ENCODE measurements at regions not wholly inside any gene's neighbourhood (a gene's known extent, or its start where the extent isn't known, plus 50 kb on each side); places are given as distances from the start of the nearest gene placed in this dataset.

DNA sequence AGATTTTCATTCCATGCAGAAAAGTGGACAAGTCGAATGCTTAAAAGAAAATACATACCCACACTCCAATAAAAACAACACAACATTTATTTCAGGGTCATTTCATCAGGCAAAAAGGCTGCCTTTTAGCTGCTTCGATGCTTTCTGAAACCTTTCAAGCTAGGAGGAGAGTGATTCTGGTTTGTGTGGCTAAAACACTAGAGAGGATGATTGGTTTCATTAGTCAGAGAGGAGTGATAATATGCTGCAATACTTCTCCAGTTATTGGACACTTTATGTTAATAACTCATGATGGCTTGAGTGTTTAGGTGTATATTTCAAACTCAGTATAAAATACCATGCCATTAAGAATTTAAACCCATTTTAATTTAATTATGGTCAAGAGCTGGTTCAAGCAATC is 614.0 kb downstream of the SLC4A3 start:
- DNase-seq = no peak

DNA sequence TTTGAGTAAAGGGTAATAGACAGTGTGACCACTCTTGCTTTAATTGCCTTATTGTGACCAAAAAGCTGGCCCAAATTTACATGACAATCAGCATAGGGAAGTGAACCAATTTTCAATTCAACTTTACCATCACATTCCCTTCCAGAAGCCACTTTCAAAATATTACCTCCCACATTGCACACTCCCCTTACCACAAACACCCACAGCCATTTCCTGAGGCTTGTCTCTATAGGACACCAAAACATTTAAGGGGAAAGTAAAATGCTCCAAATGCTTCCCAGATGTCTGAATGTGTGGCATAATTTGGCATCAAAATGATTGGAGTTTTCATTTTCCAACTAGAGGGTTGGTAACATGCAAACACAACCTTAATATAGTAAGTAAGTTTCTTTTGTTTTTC is 616.1 kb downstream of the SLC4A3 start:
- DNase-seq = no peak

DNA sequence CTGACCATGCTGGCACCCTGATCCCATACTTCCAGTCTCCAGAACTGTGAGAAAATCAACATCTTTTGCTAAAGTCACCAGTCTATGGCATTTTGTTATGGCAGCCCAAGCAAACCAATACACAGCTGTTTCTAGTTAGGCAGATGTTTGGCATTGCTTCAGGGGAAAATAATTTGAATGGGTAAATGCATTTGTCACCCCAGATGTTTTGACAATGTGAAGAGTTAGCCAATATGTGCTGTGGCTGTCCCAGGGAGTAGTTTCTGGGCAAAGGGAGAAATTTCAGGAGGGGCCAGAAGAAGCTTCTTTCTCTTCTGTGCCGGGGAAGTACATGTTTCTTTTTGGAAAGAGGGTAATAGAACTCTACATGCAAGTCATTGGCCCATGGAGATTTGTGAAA is 619.0 kb downstream of the SLC4A3 start:
- no peak for DNase-seq

DNA sequence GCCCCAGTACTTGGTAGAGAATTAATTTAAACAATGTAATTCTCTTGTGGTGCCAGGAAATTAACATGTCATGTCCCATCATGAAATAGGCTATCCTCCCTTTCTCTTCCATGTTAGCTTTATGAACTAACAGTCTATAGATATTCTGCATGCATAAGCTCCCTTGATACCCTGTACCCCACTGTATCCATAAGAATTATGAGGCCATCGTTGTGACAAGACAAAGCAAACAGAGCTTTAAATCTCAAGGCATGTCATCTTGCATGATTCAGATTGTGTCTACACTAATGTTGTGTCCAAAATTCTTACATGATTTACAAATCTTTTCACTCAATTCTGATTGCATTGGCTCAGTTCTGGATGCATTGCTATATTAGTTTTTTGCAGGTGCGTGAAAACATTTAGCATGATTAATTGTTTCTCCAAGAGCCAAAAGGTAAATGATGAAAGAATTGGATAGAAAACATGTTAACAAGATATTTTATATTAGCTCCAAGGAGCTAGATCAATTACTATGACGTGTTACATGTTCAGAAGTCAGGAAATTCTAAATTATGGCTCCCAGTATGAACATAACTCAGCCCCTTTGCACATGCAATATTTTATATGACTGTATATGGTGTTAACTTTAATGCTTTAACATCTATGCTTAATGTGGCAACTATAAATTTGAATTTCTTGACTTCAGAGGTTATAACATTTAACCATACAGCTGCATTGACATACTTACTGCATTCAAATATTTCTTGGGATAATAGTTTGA is 620.3 kb downstream of the SLC4A3 start:
- no peak for DNase-seq

DNA sequence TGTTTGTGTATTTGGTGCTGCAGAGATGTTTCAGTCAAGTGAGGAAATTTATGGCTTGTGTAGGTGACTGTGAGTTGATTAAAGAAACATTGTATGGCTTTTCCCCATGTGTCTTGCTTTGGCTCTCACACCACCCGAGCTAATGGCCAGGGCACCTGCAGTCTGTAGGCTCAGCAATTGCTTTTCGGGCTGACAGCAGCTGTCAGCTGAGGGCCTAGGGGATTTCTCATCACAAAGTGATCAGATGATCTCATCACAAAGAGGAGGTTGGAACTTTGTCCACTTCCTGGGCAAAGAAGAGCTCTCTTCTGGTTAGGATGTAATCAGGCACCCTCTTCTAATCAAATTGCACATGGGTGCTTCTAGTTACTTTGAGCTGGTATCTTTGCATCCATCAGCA is 632.2 kb downstream of the SLC4A3 start:
- DNase-seq = no peak

DNA sequence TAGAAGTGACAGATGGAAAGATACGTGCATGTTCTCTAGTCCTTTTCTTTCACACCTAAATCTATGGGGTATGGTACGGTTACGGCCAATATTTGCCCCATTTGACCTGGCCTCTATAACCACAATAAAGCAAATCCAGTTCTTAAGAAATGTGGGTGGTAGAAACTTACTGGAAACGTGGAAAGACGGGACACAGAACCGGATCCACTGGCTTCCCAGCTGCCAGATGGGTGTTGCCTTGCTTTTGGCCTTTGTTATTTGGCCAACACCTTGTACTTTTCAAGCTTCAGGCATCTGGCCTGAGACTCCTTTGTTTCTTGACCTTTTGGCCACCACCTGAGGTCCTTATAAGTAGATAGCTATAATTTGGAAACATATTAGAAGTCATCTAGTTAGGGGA is 635.9 kb downstream of the SLC4A3 start:
- no peak for DNase-seq

DNA sequence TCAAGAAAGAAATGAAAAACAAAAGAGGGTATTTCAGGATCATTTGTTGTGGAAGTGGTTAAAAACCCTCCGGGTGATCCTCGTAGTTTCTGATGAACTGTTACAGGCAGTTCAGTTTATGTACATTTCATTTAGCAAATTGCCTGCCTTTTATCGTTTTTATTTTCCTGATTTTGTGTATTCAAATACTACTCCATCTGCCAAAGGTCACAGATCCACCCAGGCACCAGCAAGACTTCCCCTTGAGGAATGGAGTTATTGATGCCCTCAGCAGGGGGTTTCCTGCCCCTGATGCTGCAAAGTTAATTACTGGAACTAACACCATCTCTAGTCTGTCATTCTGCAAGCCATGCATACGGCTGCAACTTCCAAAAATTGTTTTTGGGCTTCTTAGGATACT is 641.9 kb downstream of the SLC4A3 start:
- DNase-seq = no peak

DNA sequence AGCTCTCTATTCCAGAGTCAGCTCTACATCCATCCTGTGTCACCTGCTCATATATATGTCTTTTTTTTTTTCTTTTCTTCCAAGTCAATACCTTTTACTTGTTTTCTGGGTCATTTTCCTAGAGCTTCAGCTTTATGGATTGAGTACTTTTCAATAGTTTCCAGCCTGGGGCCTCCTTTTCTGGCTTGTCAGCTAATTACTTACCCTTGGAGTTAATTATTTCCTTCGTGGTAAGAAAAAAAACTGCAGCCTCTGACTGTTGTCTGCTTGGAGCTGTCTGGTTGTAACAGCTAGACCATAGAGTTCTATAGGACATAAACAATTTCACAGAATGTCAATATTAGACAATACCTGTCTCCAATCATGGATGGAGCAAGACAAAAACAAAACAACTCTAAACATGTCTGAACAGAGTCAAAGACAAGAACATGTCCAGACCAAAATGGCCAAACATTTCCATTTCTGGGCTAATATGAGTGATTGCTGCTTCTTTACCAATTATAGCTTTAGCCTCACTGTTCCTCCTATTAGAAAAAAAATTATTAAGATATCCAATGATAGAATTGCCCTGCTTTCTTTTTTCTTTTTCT is 643.1 kb downstream of the SLC4A3 start:
- DNase-seq = no peak

DNA sequence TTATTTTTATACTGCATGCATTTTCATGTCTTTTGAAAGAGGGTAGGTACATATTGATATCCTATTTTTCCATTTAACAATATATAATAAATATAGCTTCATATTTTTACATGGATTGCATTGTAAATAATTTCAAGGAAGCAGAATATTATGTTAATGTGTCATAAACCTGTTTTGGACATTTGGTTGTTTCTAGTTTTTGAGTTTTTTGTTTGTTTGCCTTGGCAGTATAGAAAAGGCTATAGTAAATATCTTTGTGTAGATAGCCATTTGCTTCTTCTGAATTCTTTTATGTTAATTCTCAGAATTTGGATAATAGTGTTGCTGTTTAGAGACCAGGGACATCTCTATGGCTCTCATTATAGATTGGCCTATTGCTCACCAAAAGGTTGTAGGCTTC is 645.2 kb downstream of the SLC4A3 start:
- no peak for DNase-seq

- DNase-seq = no peak
These were observed 645.7 kb downstream of the SLC4A3 start for GRCh38 chr2:220273082-220273481.

DNA sequence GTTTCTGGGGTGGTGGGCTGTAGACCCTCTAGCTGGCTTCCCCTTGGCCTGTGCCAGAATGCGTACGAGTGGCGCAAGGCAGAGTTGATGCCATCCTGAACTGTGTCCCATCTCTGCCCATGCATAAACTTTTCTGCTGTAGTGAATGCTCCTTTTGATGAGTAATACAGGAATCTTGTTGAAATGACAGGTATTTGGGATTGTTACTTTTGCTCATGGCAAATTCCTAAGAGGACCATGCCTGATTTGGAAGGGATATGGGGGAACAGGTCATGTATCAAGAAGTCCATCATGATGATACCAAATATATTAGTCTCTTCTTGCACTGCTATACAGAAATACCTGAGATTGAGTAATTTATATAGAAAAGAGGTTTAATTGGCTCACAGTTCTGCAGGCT is 648.0 kb downstream of the SLC4A3 start:
- DNase-seq = no peak

DNA sequence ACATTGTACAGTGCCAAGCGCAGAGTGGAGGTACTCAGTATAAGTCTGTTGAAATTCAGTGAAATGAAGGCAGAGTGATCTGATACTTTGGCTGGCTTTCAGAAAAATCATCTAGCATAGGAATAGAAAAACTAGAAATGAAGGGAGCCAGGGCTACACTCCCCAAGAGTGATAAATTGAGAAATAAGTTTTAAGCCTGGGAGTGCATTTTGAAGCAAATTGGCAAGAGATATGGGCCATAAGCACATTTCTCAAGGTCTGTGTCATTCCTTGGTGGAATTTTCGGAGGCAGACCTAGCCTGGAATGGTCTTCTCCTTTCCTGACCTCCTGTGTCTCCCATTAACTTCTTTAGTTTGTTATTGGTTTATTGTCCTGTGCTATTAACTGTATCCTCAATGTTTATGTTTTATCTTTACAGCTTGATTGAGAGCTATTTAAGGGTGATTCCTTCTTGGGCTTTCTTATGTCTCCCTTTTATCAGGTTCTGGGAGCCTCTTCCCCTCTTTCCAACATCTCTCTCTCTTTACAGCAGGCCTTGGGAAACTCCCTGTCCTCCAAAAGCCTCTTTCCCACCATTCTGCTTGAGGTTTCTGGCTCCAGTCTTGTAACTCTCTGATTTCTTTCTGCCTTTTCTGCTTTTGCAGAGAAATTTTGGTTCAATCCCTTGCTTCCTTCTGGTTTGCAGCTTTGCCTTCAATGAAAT is 649.5 kb downstream of the SLC4A3 start:
- DNase-seq = no peak

DNA sequence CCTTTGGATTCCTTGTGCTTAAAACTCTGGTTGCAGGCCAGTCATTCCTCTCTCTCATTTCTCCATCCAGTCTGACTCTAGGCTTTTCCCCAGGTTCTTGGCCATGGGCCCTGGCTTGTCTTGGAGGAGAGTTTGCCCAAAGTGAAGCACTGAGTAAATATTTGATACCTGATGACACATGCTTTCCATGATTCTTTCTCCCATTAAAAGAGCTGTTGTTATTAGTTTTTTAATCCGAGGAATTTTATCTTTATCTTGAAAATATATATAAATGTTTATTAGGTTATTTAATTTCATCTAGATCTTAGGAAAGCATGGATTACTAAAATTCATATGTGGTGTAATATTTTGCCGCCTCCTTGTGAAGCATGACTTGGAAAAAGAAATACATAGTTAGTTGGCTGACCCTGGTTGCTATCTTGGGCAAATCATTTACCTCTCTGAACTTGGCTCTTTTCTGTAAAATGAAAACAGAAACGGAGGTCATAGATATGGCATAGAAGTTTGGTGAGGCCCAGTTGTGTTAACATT is 650.1 kb downstream of the SLC4A3 start:
- no peak for DNase-seq

GRCh38 chr2:220278022-220278421 is 650.6 kb downstream of the SLC4A3 start:
- DNase-seq = no peak

DNA sequence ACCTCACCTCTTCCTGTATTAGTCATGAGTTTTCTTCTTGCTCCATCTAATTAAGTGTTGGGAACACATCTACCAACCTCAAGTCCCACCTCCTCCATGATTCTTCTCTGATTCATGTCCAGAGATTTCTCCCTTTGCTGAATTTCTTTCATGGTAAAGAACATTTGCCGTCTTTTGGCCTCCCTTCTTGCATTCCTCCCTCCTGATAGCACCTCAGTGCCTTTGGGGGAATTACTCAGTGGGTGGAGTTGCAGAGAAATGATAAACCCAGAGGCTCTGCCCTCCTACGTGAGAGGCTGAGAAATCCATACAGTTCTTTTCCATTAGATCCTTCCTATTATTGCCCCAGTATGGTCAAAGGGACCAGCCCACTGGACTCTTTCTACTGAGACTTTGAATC is 651.9 kb downstream of the SLC4A3 start:
- no peak for DNase-seq

GRCh38 chr2:220279840-220280239 is 652.4 kb downstream of the SLC4A3 start:
- no peak for DNase-seq

GRCh38 chr2:220280736-220281135 is 653.3 kb downstream of the SLC4A3 start:
- DNase-seq = no peak

GRCh38 chr2:220281771-220282170 is 654.3 kb downstream of the SLC4A3 start:
- DNase-seq = no peak

GRCh38 chr2:220282236-220282635 is 654.8 kb downstream of the SLC4A3 start:
- no peak for DNase-seq

- DNase-seq = no peak
These were observed 666.5 kb downstream of the SLC4A3 start for GRCh38 chr2:220293966-220294365.

GRCh38 chr2:220296174-220296573 is 668.7 kb downstream of the SLC4A3 start:
- no peak for DNase-seq

- no peak for DNase-seq
These were observed 669.7 kb downstream of the SLC4A3 start for GRCh38 chr2:220297093-220297492.

- DNase-seq = no peak
These were observed 673.4 kb downstream of the SLC4A3 start for GRCh38 chr2:220300806-220301205.

GRCh38 chr2:220302756-220303155 is 675.3 kb downstream of the SLC4A3 start:
- DNase-seq = no peak

Measured in hematopoietic multipotent progenitor cell treated with erythropoietin and hydrocortisone succinate and interleukin-3 and kit ligand, for 8 days (in vitro differentiated cells).